ENCODE measurements at regions not wholly inside any gene's neighbourhood (a gene's known extent, or its start where the extent isn't known, plus 50 kb on each side); places are given as distances from the start of the nearest gene placed in this dataset.

DNA sequence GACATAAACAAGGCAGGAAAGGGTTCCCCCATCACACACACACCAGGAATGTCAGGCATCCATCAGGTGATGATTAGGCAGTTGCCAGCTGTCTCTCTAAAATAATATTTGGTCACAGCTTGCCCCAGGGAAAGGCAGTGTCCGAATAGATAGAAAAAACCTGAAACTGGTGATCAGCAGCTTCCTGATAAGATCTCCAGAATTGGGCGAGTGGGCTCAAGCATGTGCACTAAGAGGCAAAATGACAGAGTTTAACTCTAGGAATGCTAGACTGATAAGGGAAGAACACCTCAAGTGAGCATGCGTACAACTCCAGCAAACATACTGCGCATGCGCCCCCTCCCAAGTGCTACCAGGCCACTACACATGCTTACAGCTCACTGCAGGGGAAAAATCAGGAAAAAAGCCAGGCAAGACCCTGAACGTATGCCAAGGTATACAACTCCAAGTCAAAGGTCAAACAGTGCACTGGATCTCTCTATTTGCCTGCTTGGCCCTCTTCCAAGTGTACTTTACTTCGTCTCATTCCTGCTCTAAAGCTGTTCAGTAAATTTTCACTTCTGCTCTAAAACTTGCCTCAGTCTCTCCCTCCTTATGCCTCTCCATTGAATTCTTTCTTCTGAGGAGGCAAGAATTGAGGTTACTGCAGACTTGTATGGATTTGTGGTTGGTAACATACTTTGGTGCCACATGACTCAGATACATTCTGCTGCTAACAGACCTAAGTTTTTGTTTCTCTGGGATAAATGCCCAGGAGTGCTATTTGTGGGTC, 73.5 kb upstream of the VASH1 start:
- no peaks in the 10 kb centered on the region for H4K20me1 ChIP-seq (ENCODE audit: insufficient read depth, low read length)
- no peaks in the 10 kb centered on the region for H3K36me3 ChIP-seq (replicated peaks; ENCODE audit: low read depth, low read length)
- no peak overlapping the region for H3K4me2 ChIP-seq (ENCODE audit: low read length)
- no peaks in the 10 kb centered on the region; the same call in 1 of the 2 replicates for H3K27me3 ChIP-seq (ENCODE audit: low read depth, low read length)
- H3K27ac ChIP-seq (ENCODE audit: low read length), result no peak overlapping the region
- no peak overlapping the region for H2AFZ ChIP-seq (ENCODE audit: low read depth, low read length)
- H3K4me1 ChIP-seq (ENCODE audit: low read length), result no peaks in the 10 kb centered on the region
- no peak overlapping the region for H3K9ac ChIP-seq (ENCODE audit: low read length)
- peaks cover 8% of the 10 kb centered on the region; the same call in 1 of the 2 replicates for H3K9me3 ChIP-seq (ENCODE audit: insufficient read depth, low read length)
- no peaks in the 10 kb centered on the region for H3K79me2 ChIP-seq (ENCODE audit: low read length)
- no peak overlapping the region for H3K4me3 ChIP-seq (ENCODE audit: low read length)
- TF ChIP-seq EZH2phosphoT487 (IDR thresholded peaks at IDR 0.05; ENCODE audit: low read depth), result no peak
- TF ChIP-seq, protein P1, sequence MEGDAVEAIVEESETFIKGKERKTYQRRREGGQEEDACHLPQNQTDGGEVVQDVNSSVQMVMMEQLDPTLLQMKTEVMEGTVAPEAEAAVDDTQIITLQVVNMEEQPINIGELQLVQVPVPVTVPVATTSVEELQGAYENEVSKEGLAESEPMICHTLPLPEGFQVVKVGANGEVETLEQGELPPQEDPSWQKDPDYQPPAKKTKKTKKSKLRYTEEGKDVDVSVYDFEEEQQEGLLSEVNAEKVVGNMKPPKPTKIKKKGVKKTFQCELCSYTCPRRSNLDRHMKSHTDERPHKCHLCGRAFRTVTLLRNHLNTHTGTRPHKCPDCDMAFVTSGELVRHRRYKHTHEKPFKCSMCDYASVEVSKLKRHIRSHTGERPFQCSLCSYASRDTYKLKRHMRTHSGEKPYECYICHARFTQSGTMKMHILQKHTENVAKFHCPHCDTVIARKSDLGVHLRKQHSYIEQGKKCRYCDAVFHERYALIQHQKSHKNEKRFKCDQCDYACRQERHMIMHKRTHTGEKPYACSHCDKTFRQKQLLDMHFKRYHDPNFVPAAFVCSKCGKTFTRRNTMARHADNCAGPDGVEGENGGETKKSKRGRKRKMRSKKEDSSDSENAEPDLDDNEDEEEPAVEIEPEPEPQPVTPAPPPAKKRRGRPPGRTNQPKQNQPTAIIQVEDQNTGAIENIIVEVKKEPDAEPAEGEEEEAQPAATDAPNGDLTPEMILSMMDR (IDR thresholded peaks at IDR 0.05; ENCODE audit: low read depth, low read length), result no peak

DNA sequence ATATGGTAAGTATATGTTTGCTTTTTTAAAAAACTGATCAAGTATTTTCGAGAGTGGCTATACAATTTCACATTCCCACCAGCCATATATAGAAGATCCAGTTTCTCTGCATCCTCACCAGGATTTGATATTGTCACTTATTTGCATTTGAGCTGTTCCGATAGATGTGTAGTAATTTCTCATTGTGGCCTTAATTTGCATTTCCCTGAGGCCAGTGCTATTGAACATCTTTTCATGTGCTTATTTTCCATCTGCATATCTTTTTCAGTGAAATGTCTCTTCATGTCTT, 72.9 kb upstream of the VASH1 start:
- Histone ChIP-seq H3K4me1 (ENCODE audit: low read length) (no peaks in the 10 kb centered on the region), H3K79me2 (ENCODE audit: low read length) (no peaks in the 10 kb centered on the region), H3K4me2 (ENCODE audit: low read length) (no peak overlapping the region), H3K27me3 (ENCODE audit: low read depth, low read length) (no peaks in the 10 kb centered on the region; the same call in 1 of the 2 replicates), H3K9ac (ENCODE audit: low read length) (no peak overlapping the region), H3K4me3 (ENCODE audit: low read length) (no peak overlapping the region), H3K27ac (ENCODE audit: low read length) (no peak overlapping the region), H3K9me3 (ENCODE audit: insufficient read depth, low read length) (peaks cover 7% of the 10 kb centered on the region; the same call in 1 of the 2 replicates), H2AFZ (ENCODE audit: low read depth, low read length) (no peak overlapping the region), H3K36me3 (replicated peaks; ENCODE audit: low read depth, low read length) (no peaks in the 10 kb centered on the region), H4K20me1 (ENCODE audit: insufficient read depth, low read length) (no peaks in the 10 kb centered on the region)
- no peak for TF ChIP-seq EZH2phosphoT487 (IDR thresholded peaks at IDR 0.05; ENCODE audit: low read depth)
- TF ChIP-seq, protein P1 (IDR thresholded peaks at IDR 0.05; ENCODE audit: low read depth, low read length), result no peak

DNA sequence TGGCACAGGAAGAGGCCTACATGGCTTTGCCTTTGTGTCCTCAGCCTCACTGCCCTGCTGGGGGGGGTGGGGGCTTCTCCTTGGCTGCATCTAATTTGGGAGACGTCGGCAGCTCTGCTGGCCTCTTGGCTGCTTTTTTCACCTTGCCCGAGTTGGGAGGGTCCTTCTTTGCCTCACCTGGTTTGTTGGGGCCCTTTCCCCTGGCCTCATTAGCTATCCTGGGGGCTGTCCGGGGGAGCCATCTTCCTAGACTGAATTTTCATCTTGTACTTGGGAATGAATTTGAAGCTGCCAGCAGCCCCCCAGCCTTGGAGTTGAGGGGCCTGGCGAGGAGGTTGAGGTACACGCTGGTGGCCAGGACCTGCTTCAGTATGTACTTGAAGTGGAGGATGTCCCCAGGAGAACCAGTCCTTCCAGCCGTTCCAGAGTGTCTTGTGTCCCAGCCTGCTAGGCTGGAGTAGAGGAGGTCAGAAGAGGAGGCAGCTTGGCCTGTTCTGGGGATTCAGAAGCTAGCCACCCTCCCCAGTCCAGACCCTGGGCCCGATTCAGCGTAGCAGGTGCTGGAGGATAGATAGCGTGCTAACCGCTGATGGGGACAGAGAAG, 70.7 kb upstream of the VASH1 start:
- Histone ChIP-seq H3K27me3 (ENCODE audit: low read depth, low read length) (no peaks in the 10 kb centered on the region), H4K20me1 (ENCODE audit: insufficient read depth, low read length) (no peaks in the 10 kb centered on the region), H3K36me3 (replicated peaks; ENCODE audit: low read depth, low read length) (no peaks in the 10 kb centered on the region), H3K4me3 (ENCODE audit: low read length) (no peak overlapping the region), H3K27ac (ENCODE audit: low read length) (no peak overlapping the region), H3K4me1 (ENCODE audit: low read length) (no peaks in the 10 kb centered on the region), H3K4me2 (ENCODE audit: low read length) (no peak overlapping the region), H3K9me3 (ENCODE audit: insufficient read depth, low read length) (peaks cover 7% of the 10 kb centered on the region; the same call in 1 of the 2 replicates), H2AFZ (ENCODE audit: low read depth, low read length) (no peak overlapping the region), H3K79me2 (ENCODE audit: low read length) (no peaks in the 10 kb centered on the region), H3K9ac (ENCODE audit: low read length) (no peak overlapping the region)
- TF ChIP-seq, protein P1 (IDR thresholded peaks at IDR 0.05; ENCODE audit: low read depth, low read length), result no peak
- TF ChIP-seq EZH2phosphoT487 (IDR thresholded peaks at IDR 0.05; ENCODE audit: low read depth), result no peak

DNA sequence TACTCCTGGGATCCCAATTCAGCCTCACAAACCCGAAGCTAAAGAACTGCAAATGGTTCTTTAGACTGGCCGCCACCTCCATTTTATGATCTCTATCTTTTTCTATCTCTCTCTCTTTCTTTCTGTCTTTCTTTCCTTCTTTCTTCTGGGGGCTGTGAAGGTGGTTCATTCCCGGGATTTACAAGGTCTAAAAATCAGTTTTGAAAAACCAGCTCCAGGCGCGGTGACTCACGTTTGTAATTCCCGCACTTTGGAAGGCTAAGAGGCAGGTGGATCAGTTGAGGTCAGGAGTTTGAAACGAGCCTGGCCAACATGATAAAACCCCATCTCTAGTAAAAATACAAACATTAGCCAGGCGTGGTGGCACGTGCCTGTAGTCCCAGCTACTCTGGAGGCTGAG, 67.2 kb upstream of the VASH1 start:
- Histone ChIP-seq H3K4me3 (ENCODE audit: low read length) (no peak overlapping the region), H3K27ac (ENCODE audit: low read length) (no peak overlapping the region), H4K20me1 (ENCODE audit: insufficient read depth, low read length) (no peaks in the 10 kb centered on the region), H3K27me3 (ENCODE audit: low read depth, low read length) (no peaks in the 10 kb centered on the region), H3K9ac (ENCODE audit: low read length) (no peak overlapping the region), H3K79me2 (ENCODE audit: low read length) (no peaks in the 10 kb centered on the region), H3K36me3 (replicated peaks; ENCODE audit: low read depth, low read length) (no peaks in the 10 kb centered on the region), H3K9me3 (ENCODE audit: insufficient read depth, low read length) (no peaks in the 10 kb centered on the region), H3K4me2 (ENCODE audit: low read length) (no peak overlapping the region), H2AFZ (ENCODE audit: low read depth, low read length) (no peak overlapping the region), H3K4me1 (ENCODE audit: low read length) (no peaks in the 10 kb centered on the region)
- TF ChIP-seq, protein P1 (IDR thresholded peaks at IDR 0.05; ENCODE audit: low read depth, low read length), result no peak
- TF ChIP-seq EZH2phosphoT487 (IDR thresholded peaks at IDR 0.05; ENCODE audit: low read depth), result no peak

Data from OCI-LY3 (cell line).